ENCODE measurements at regions not wholly inside any gene's neighbourhood (a gene's known extent, or its start where the extent isn't known, plus 50 kb on each side); places are given as distances from the start of the nearest gene placed in this dataset.

GRCh38 chr10:104563051-104563450 is 78.0 kb upstream of the SORCS3 start:
- peaks cover 3% of the 10 kb centered on the region for H3K27me3 ChIP-seq (ENCODE audit: control insufficient read depth, insufficient read depth, low read length)
- no peak overlapping the region for H3K27ac ChIP-seq (ENCODE audit: low read depth, low read length)
- no peak overlapping the region for H3K4me3 ChIP-seq (ENCODE audit: low read depth, low read length)
- ChIA-PET CTCF (no interaction called here), POLR2A (no interaction called here)
- TF ChIP-seq CTCF (IDR thresholded peaks at IDR 0.05; ENCODE audit: low read depth, low read length) = no peak
- DNase-seq (ENCODE audit: low read depth, low spot score) = no peak
- H3K9me3 ChIP-seq (ENCODE audit: control insufficient read depth, insufficient read depth, low read length) = no peaks in the 10 kb centered on the region

GRCh38 chr10:104563548-104563947 is 77.5 kb upstream of the SORCS3 start:
- no peak for DNase-seq (ENCODE audit: low read depth, low spot score)
- TF ChIP-seq CTCF (IDR thresholded peaks at IDR 0.05; ENCODE audit: low read depth, low read length) = no peak
- Histone ChIP-seq H3K9me3 (ENCODE audit: control insufficient read depth, insufficient read depth, low read length) (no peaks in the 10 kb centered on the region), H3K4me3 (ENCODE audit: low read depth, low read length) (no peak overlapping the region), H3K27ac (ENCODE audit: low read depth, low read length) (no peak overlapping the region), H3K27me3 (ENCODE audit: control insufficient read depth, insufficient read depth, low read length) (peaks cover 3% of the 10 kb centered on the region)
- POLR2A ChIA-PET = no interaction called here
- CTCF ChIA-PET = no interaction called here

- Histone ChIP-seq H3K27ac (ENCODE audit: low read depth, low read length) (no peak overlapping the region), H3K27me3 (ENCODE audit: control insufficient read depth, insufficient read depth, low read length) (no peaks in the 10 kb centered on the region), H3K4me3 (ENCODE audit: low read depth, low read length) (no peak overlapping the region), H3K9me3 (ENCODE audit: control insufficient read depth, insufficient read depth, low read length) (no peaks in the 10 kb centered on the region)
- no peak for TF ChIP-seq CTCF (IDR thresholded peaks at IDR 0.05; ENCODE audit: low read depth, low read length)
- POLR2A ChIA-PET = no interaction called here
- DNase-seq (ENCODE audit: low read depth, low spot score) = no peak
- CTCF ChIA-PET = no interaction called here
These were observed 66.7 kb upstream of the SORCS3 start for GRCh38 chr10:104574427-104574826.

GRCh38 chr10:104574838-104575237 is 66.3 kb upstream of the SORCS3 start:
- ChIA-PET CTCF (no interaction called here), POLR2A (no interaction called here)
- no peak for DNase-seq (ENCODE audit: low read depth, low spot score)
- no peaks in the 10 kb centered on the region for H3K27me3 ChIP-seq (ENCODE audit: control insufficient read depth, insufficient read depth, low read length)
- H3K27ac ChIP-seq (ENCODE audit: low read depth, low read length) = no peak overlapping the region
- no peak overlapping the region for H3K4me3 ChIP-seq (ENCODE audit: low read depth, low read length)
- no peaks in the 10 kb centered on the region for H3K9me3 ChIP-seq (ENCODE audit: control insufficient read depth, insufficient read depth, low read length)
- TF ChIP-seq CTCF (IDR thresholded peaks at IDR 0.05; ENCODE audit: low read depth, low read length) = no peak

- Histone ChIP-seq H3K9me3 (ENCODE audit: control insufficient read depth, insufficient read depth, low read length) (no peaks in the 10 kb centered on the region), H3K27ac (ENCODE audit: low read depth, low read length) (no peak overlapping the region), H3K4me3 (ENCODE audit: low read depth, low read length) (no peak overlapping the region), H3K27me3 (ENCODE audit: control insufficient read depth, insufficient read depth, low read length) (no peaks in the 10 kb centered on the region)
- TF ChIP-seq CTCF (IDR thresholded peaks at IDR 0.05; ENCODE audit: low read depth, low read length) = no peak
- CTCF ChIA-PET = no interaction called here
- DNase-seq (ENCODE audit: low read depth, low spot score) = no peak
- POLR2A ChIA-PET = no interaction called here
These were observed 64.5 kb upstream of the SORCS3 start for GRCh38 chr10:104576611-104577010.

All from AG04450 (cell line).